K562 (cell line): ENCODE measurements at regions not wholly inside any gene's neighbourhood (a gene's known extent, or its start where the extent isn't known, plus 50 kb on each side); places are given as distances from the start of the nearest gene placed in this dataset.

Experiments used
- EHMT2 ChIP-seq: fragments of 450-650 bp; IDR thresholded peaks from 2 replicates; pipeline ENCODE4 v1.6.1; 2018; ENCODE audit warnings: antibody characterized with exemption
- FOXK2 ChIP-seq, 2 experiments: fragments of 450-650 bp; IDR thresholded peaks in 1 of 2; conservative IDR thresholded peaks in 1 of 2; 2 replicates each; pipeline ENCODE4 v1.6.1; 2016; ENCODE audit warnings: low read depth in 2 of 2, mild to moderate bottlenecking in 1 of 2
- IRF2 ChIP-seq: sonication (generic); formaldehyde crosslinking; IDR thresholded peaks from 2 replicates; pipeline ENCODE4 v1.8.1; 2022; ENCODE audit warnings: mild to moderate bottlenecking, missing genetic modification reagents
- POLR2A ChIP-seq: fragments of 450-650 bp; conservative IDR thresholded peaks from 2 replicates; pipeline ENCODE4 v1.6.1; 2016
- RAD21 ChIP-seq, 2 experiments: fragments of 250-450 bp in 1 of 2; fragments of 450-650 bp in 1 of 2; sonication (Bioruptor Pico) in 1 of 2; formaldehyde crosslinking in 1 of 2; IDR thresholded peaks in 1 of 2; conservative IDR thresholded peaks in 1 of 2; 2 replicates each; pipeline versions ENCODE4 v1.4.0 to v1.8.0; 2020 to 2022; ENCODE audit warnings: mild to moderate bottlenecking in 2 of 2, moderate library complexity in 1 of 2
- RCOR1 ChIP-seq, 2 experiments: IDR thresholded peaks; 2 replicates each; pipeline ENCODE4 v1.6.1; 2012; ENCODE audit warnings: low read depth in 2 of 2, low read length in 2 of 2, borderline replicate concordance in 1 of 2, improper control_type of control experiment in 1 of 2
- SMC3 ChIP-seq: conservative IDR thresholded peaks from 2 replicates; pipeline ENCODE4 v1.6.1; 2011; ENCODE audit warnings: low read depth, low read length, improper control_type of control experiment; ENCODE audit not compliant: insufficient read depth
- STAG1 ChIP-seq: sonication (generic); formaldehyde crosslinking; IDR thresholded peaks from 2 replicates; pipeline ENCODE4 v1.5.0; 2020; ENCODE audit warnings: missing genetic modification reagents, borderline replicate concordance
- TF ChIP-seq, protein P1 (sequence below), 2 experiments: fragments of 450-650 bp; formaldehyde crosslinking in 1 of 2; IDR thresholded peaks; 2 replicates each; pipeline versions ENCODE4 v1.4.0 to v1.6.1; 2014 to 2020; ENCODE audit warnings: mild to moderate bottlenecking in 2 of 2, borderline replicate concordance in 1 of 2, low read depth in 1 of 2
- TF ChIP-seq, protein P2 (sequence below): fragments of 250-450 bp; sonication (Bioruptor Pico); IDR thresholded peaks from 2 replicates; pipeline ENCODE4 v1.4.0; 2020
- TF ChIP-seq, protein P3 (sequence below): fragments of 450-650 bp; formaldehyde crosslinking; IDR thresholded peaks from 2 replicates; pipeline ENCODE4 v1.4.0; 2020; ENCODE audit warnings: mild to moderate bottlenecking, moderate library complexity

- TF ChIP-seq, protein P1, sequence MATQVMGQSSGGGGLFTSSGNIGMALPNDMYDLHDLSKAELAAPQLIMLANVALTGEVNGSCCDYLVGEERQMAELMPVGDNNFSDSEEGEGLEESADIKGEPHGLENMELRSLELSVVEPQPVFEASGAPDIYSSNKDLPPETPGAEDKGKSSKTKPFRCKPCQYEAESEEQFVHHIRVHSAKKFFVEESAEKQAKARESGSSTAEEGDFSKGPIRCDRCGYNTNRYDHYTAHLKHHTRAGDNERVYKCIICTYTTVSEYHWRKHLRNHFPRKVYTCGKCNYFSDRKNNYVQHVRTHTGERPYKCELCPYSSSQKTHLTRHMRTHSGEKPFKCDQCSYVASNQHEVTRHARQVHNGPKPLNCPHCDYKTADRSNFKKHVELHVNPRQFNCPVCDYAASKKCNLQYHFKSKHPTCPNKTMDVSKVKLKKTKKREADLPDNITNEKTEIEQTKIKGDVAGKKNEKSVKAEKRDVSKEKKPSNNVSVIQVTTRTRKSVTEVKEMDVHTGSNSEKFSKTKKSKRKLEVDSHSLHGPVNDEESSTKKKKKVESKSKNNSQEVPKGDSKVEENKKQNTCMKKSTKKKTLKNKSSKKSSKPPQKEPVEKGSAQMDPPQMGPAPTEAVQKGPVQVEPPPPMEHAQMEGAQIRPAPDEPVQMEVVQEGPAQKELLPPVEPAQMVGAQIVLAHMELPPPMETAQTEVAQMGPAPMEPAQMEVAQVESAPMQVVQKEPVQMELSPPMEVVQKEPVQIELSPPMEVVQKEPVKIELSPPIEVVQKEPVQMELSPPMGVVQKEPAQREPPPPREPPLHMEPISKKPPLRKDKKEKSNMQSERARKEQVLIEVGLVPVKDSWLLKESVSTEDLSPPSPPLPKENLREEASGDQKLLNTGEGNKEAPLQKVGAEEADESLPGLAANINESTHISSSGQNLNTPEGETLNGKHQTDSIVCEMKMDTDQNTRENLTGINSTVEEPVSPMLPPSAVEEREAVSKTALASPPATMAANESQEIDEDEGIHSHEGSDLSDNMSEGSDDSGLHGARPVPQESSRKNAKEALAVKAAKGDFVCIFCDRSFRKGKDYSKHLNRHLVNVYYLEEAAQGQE (IDR thresholded peaks at IDR 0.05; ENCODE audit: borderline replicate concordance) = peak; percentile 55; the same call in 1 of the 2 replicates
- TF ChIP-seq, protein P1 (CRISPR knock-in tag; IDR thresholded peaks at IDR 0.05; ENCODE audit: low read depth) = no peak
- TF ChIP-seq EHMT2 = 0 out of 2 replicates have a peak, but pooled peaks have one; percentile 20
- no peak for TF ChIP-seq IRF2 (CRISPR knock-in tag)
- TF ChIP-seq FOXK2 (conservative IDR thresholded peaks at IDR 0.05 in 1 of 2, IDR thresholded peaks at IDR 0.05 in 1 of 2; ENCODE audit: low read depth in 2 of 2) = peak in 1 of 2 experiments; percentile 49; a peak in 1 of 4 replicates
- TF ChIP-seq, protein P2, sequence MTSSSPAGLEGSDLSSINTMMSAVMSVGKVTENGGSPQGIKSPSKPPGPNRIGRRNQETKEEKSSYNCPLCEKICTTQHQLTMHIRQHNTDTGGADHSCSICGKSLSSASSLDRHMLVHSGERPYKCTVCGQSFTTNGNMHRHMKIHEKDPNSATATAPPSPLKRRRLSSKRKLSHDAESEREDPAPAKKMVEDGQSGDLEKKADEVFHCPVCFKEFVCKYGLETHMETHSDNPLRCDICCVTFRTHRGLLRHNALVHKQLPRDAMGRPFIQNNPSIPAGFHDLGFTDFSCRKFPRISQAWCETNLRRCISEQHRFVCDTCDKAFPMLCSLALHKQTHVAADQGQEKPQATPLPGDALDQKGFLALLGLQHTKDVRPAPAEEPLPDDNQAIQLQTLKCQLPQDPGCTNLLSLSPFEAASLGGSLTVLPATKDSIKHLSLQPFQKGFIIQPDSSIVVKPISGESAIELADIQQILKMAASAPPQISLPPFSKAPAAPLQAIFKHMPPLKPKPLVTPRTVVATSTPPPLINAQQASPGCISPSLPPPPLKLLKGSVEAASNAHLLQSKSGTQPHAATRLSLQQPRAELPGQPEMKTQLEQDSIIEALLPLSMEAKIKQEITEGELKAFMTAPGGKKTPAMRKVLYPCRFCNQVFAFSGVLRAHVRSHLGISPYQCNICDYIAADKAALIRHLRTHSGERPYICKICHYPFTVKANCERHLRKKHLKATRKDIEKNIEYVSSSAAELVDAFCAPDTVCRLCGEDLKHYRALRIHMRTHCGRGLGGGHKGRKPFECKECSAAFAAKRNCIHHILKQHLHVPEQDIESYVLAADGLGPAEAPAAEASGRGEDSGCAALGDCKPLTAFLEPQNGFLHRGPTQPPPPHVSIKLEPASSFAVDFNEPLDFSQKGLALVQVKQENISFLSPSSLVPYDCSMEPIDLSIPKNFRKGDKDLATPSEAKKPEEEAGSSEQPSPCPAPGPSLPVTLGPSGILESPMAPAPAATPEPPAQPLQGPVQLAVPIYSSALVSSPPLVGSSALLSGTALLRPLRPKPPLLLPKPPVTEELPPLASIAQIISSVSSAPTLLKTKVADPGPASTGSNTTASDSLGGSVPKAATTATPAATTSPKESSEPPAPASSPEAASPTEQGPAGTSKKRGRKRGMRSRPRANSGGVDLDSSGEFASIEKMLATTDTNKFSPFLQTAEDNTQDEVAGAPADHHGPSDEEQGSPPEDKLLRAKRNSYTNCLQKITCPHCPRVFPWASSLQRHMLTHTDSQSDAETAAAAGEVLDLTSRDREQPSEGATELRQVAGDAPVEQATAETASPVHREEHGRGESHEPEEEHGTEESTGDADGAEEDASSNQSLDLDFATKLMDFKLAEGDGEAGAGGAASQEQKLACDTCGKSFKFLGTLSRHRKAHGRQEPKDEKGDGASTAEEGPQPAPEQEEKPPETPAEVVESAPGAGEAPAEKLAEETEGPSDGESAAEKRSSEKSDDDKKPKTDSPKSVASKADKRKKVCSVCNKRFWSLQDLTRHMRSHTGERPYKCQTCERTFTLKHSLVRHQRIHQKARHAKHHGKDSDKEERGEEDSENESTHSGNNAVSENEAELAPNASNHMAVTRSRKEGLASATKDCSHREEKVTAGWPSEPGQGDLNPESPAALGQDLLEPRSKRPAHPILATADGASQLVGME = peak; percentile 83
- TF ChIP-seq, protein P3, sequence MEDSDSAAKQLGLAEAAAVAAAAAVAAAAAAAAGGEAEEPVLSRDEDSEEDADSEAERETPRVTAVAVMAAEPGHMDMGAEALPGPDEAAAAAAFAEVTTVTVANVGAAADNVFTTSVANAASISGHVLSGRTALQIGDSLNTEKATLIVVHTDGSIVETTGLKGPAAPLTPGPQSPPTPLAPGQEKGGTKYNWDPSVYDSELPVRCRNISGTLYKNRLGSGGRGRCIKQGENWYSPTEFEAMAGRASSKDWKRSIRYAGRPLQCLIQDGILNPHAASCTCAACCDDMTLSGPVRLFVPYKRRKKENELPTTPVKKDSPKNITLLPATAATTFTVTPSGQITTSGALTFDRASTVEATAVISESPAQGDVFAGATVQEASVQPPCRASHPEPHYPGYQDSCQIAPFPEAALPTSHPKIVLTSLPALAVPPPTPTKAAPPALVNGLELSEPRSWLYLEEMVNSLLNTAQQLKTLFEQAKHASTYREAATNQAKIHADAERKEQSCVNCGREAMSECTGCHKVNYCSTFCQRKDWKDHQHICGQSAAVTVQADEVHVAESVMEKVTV (CRISPR knock-in tag) = peak; percentile 86
- TF ChIP-seq STAG1 (CRISPR knock-in tag) = peak; percentile 81; the same call in 1 of the 2 replicates
- peak; percentile 70 to 81 for TF ChIP-seq RAD21 (CRISPR knock-in tag; conservative IDR thresholded peaks at IDR 0.05 in 1 of 2, IDR thresholded peaks at IDR 0.05 in 1 of 2)
- peak in 1 of 2 experiments; percentile 39; a peak in 1 of 4 replicates for TF ChIP-seq RCOR1 (IDR thresholded peaks at IDR 0.05; ENCODE audit: borderline replicate concordance in 1 of 2, low read depth in 2 of 2, low read length in 2 of 2)
- TF ChIP-seq SMC3 = peak; percentile 85
- no peak for TF ChIP-seq POLR2A
Measured at GRCh38 chr15:85854345-85855097, 59.8 kb upstream of the KLHL25 start (continued).
